Lung (tissue), 11 donors: ENCODE measurements at regions not wholly inside any gene's neighbourhood (a gene's known extent, or its start where the extent isn't known, plus 50 kb on each side); places are given as distances from the start of the nearest gene placed in this dataset.

Experiments used
- ATAC-seq: fragments of 200-7000 bp; cut with Tn5 transposase; one replicate; pipeline ENCODE4 v1.9.1; 2020; ENCODE audit warnings: moderate number of reproducible peaks; ENCODE audit not compliant: insufficient read depth, low FRiP score
- DNase-seq, 3 donors: peaks; one replicate each; pipeline ENCODE4 v3.0.0-alpha.2; 2013 to 2017
- H3K27ac ChIP-seq, 2 donors: one replicate each; pipeline ENCODE4 v1.5.1; 2013; ENCODE audit warnings: mild to moderate bottlenecking in 2 of 2, moderate library complexity in 2 of 2, control low read depth in 1 of 2, inconsistent platforms in 1 of 2, low read depth in 1 of 2, low read length in 1 of 2
- H3K27me3 ChIP-seq, 3 donors: one replicate each; pipeline ENCODE4 v1.5.1; 2013; ENCODE audit warnings: low read length in 2 of 3; ENCODE audit not compliant: control insufficient read depth in 3 of 3, insufficient read depth in 3 of 3
- H3K36me3 ChIP-seq, 4 donors: one replicate each; pipeline ENCODE4 v1.5.1; 2013; ENCODE audit warnings: low read length in 4 of 4, mild to moderate bottlenecking in 1 of 4, moderate library complexity in 1 of 4; ENCODE audit not compliant: control insufficient read depth in 4 of 4, insufficient read depth in 4 of 4
- H3K4me1 ChIP-seq, 5 donors: one replicate each; pipeline ENCODE4 v1.5.1; 2013; ENCODE audit warnings: low read length in 5 of 5, mild to moderate bottlenecking in 2 of 5, moderate library complexity in 1 of 5; ENCODE audit not compliant: control insufficient read depth in 5 of 5, insufficient read depth in 5 of 5
- H3K4me3 ChIP-seq: one replicate; pipeline ENCODE4 v1.5.1; 2013; ENCODE audit warnings: mild to moderate bottlenecking, control low read depth, moderate library complexity
- H3K9ac ChIP-seq, 2 donors: one replicate each; pipeline ENCODE4 v1.5.1; 2013; ENCODE audit warnings: low read length in 2 of 2, control low read depth in 1 of 2; ENCODE audit not compliant: insufficient read depth in 1 of 2
- H3K9me3 ChIP-seq, 4 donors: one replicate each; pipeline ENCODE4 v1.5.1; 2013; ENCODE audit warnings: low read length in 3 of 4, mild to moderate bottlenecking in 1 of 4, moderate library complexity in 1 of 4; ENCODE audit not compliant: control insufficient read depth in 4 of 4, insufficient read depth in 3 of 4
- WGBS, 2 donors: extraction: QIAGEN DNeasy Blood & Tissue Kit; methylation state at CpG; one replicate each; pipeline ENCODE4 v1.1.7; 2013; 5-methylcytosine and 5-hydroxymethylcytosine counted together
- TF ChIP-seq, protein P1 (sequence below): IDR thresholded peaks from 2 replicates; pipeline ENCODE4 v1.5.1; 2012; ENCODE audit warnings: mild to moderate bottlenecking; ENCODE audit errors: control extremely low read depth, extremely low read depth
- donor health status: control.
- donor health status: control.
- donor health status: Bipolar disorder and iron deficiency.
- donor health status: healthy.
- donor health status: DM: yes; HTN: yes; CAD: no.

DNA sequence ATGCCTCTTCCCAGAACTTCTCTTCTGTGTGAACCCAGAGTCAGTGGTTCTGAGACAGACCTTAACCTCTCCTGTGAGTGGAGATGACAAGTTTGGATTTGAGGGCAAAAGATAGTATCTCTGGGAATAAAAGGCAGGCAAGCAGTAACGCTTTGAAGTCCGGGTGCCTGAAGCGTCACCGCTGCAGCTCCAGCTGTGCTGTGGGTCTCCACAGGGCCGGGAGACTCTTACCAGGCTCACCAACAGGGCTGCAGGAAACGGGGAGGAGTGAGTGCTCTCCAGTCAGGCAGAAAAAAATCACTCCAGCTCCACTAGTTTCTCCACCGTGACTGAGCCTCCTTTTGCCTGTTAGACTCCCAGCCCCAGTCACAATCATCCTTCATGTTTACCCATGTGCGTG is 79.7 kb upstream of the MAP4K4 start:
- Histone ChIP-seq H3K27ac (no peak overlapping the region), H3K36me3 (no peaks in the 10 kb centered on the region), H3K4me1 (peaks cover 0 to 37% (median 11%) of the 10 kb centered on the region in 5 donors), H3K4me3 (no peak overlapping the region), H3K27me3 (no peaks in the 10 kb centered on the region), H3K9ac (no peak overlapping the region), H3K9me3 (no peaks in the 10 kb centered on the region)
- TF ChIP-seq, protein P1, sequence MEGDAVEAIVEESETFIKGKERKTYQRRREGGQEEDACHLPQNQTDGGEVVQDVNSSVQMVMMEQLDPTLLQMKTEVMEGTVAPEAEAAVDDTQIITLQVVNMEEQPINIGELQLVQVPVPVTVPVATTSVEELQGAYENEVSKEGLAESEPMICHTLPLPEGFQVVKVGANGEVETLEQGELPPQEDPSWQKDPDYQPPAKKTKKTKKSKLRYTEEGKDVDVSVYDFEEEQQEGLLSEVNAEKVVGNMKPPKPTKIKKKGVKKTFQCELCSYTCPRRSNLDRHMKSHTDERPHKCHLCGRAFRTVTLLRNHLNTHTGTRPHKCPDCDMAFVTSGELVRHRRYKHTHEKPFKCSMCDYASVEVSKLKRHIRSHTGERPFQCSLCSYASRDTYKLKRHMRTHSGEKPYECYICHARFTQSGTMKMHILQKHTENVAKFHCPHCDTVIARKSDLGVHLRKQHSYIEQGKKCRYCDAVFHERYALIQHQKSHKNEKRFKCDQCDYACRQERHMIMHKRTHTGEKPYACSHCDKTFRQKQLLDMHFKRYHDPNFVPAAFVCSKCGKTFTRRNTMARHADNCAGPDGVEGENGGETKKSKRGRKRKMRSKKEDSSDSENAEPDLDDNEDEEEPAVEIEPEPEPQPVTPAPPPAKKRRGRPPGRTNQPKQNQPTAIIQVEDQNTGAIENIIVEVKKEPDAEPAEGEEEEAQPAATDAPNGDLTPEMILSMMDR: no peak
- no peak for ATAC-seq
- DNase-seq: peak; percentile 19 to 56 (median 36)
- 78 to 82% methylated on average over 8 of the region's 8 CpGs for WGBS, 2 donors

DNA sequence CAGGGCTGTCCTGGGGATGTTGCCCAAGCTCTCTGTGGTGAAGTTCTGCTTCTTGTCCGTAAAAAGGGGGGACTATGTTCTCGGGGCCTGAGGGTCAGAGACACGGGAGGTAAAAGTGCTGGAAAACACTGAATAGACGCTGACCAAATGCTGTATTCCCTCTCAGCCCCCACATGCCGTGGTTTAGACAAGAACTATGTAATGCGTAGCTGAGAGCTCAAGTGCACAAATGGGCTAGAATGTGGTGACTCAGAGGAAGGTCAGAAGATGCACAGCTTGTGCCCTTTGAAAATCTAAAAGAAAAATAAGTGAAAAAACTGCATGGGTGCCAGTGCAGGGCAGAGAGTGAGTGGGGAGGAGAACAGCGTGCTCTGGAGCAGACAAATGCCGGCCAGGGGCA is 80.3 kb upstream of the MAP4K4 start:
- TF ChIP-seq, protein P1: no peak
- ATAC-seq: no peak
- Histone ChIP-seq H3K9me3 (no peaks in the 10 kb centered on the region), H3K9ac (no peak overlapping the region), H3K4me3 (no peak overlapping the region), H3K27me3 (no peaks in the 10 kb centered on the region), H3K36me3 (no peaks in the 10 kb centered on the region), H3K4me1 (peaks cover 0 to 38% (median 11%) of the 10 kb centered on the region in 5 donors), H3K27ac (no peak overlapping the region)
- 77 to 85% methylated on average over 8 of the region's 8 CpGs for WGBS, 2 donors
- DNase-seq: no peak

DNA sequence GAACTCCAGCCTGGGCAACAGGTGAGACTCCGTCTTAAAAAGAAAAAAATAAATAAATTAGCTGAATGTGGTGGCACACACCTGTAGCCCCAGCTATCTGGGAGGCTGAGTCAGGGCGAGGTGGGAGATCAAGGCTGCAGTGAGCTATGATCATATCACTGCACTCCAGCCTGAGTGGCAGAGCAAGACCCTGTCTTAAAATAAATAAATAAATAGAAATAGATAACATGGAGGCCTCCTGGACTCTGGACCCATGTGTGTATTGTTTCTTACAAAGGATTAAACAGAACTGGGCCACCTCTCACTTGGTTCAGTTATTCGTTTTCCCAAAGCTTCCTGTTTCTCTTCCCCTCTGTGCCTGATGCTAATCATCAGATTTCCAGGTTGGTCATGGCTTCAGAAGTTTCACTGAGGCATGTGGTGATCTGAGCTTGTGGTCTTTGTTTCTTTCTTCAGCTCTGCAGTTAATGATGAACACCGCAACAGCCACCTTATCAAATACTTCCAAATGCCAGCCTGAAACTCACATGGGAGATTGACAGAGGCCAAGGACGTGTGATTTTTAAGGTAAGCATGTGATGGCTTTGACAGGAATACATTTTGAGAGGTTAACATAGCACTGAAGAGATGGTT is 83.3 kb upstream of the MAP4K4 start:
- H3K27me3 ChIP-seq: no peaks in the 10 kb centered on the region
- WGBS, 2 donors: 82 to 86% methylated on average over 5 of the region's 5 CpGs
- no peaks in the 10 kb centered on the region for H3K9me3 ChIP-seq
- no peak overlapping the region for H3K27ac ChIP-seq
- no peak overlapping the region for H3K9ac ChIP-seq
- H3K4me1 ChIP-seq: peaks cover 0 to 35% (median 8%) of the 10 kb centered on the region in 5 donors
- DNase-seq: no peak
- H3K36me3 ChIP-seq: no peaks in the 10 kb centered on the region
- ATAC-seq: no peak
- H3K4me3 ChIP-seq: no peak overlapping the region
- TF ChIP-seq, protein P1: no peak
